Lung microvascular endothelial cell (primary cell): ENCODE measurements at regions not wholly inside any gene's neighbourhood (a gene's known extent, or its start where the extent isn't known, plus 50 kb on each side); places are given as distances from the start of the nearest gene placed in this dataset.

Source experiments
- DNase-seq, 2 donors: peaks; one replicate each; pipeline versions ENCODE4 v3.0.0 to v3.0.0-alpha.2; 2010; ENCODE audit warnings: low read depth in 2 of 2

DNA sequence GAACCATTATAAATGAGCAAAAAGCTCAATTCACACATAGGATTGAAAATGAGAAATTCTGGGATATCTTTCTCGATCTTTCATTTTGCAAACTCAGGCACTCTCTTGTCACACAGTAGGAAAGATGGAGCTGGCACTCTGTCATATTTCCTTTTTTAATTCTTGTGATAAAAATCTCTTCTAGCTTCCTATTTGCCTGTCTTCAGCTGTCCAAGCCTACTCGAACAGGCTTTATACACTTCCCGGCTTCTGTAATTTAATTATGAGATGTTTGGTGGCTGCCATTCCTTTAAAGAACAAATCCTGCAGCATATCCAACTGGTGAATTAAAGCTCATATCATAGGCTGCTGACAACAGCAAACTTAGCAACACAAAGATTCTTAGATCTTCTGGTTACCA, 1484.3 kb upstream of the PIK3C3 start:
- DNase-seq: no peak

DNA sequence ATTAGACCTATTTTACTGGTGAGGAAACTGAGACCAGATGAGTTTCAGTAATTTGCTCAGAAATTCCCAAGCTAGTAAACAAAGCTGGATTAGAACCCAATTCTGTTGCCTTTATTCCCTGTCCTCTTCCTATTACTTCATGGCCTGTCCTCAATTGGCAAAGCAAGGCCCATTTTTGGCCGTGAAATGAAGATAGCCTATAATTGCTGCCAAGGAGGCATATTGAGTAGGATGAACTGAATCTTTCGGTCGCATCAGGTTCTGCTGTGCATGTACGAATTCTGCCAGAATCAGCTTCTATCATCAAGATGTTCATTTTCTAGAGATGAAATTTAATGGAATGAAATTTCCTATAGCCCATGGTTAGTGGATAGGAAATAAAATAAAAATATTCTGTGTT, 1485.2 kb upstream of the PIK3C3 start:
- no peak for DNase-seq

DNA sequence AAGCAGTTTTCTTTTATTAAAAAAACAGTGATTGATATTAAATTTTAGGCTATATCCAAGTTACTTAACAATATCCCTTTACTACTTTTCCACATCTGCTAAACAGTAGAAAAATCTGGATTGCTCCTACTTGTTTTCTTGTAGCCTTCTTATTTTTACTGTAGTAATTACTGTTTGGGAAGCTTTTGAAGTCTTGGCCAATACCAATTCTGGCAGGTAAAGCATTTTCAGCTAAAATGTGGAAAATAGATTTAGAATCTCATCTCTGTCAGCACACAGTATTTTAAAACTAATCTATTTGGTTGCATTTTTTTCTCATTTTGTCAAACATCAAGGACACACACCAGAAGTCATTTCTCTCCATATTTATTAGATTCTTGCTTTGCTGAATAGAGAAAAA, 1485.7 kb upstream of the PIK3C3 start:
- no peak for DNase-seq

DNA sequence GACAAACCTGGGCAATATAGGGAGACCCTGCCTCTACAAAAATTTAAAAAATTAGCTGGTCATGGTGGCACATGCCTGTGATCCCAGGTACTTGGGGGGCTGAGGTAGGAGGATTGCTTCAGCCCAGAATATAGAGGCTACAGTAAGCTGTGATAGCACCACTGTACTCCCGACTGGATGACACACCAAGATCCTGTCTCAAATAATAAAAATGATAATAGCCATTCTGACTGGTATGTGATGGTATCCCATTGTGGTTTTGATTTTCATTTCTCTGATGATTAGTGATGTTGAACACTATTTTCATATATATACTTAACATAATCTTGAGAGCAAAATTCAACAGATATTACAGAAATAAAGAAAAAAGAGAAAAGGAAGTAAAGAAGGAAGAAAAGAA, 1491.0 kb upstream of the PIK3C3 start:
- no peak for DNase-seq

DNA sequence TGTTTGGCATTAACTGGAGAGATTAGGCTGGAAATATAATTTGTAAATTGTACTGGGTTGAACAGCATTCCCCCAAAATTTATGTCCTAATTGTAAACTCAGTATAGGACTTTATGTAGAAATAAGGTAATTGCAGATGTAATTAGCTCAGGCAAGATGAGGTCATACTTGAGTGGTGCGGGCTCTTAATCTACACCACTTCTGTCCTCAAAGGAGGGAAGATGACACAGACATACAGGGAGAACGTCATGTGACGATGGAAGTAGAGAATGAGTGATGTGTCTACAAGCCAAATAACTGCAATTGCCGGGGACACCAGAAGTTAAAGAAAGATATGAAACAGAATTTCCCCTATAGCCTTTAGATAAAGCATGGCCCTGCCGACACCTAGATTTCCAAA, 1501.1 kb upstream of the PIK3C3 start:
- no peak for DNase-seq

DNA sequence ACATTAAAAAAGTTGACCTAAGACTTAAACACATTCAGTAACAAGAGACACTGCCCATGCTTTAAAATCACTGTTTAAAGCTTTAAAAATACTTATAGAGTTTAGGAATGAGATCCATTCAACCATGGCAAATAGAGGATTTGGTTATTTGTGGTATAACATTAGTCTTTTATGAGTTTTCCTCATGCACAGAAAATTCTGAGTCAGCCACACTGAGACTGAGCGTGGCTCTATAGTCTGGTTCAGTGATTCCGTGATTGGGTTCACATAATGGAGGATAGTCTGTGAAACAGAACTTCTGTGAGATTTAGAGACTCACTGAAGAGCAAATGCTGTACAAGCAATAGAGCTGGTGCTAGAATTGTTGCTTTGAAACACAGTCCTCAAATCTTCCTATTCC, 1502.4 kb upstream of the PIK3C3 start:
- no peak for DNase-seq

DNA sequence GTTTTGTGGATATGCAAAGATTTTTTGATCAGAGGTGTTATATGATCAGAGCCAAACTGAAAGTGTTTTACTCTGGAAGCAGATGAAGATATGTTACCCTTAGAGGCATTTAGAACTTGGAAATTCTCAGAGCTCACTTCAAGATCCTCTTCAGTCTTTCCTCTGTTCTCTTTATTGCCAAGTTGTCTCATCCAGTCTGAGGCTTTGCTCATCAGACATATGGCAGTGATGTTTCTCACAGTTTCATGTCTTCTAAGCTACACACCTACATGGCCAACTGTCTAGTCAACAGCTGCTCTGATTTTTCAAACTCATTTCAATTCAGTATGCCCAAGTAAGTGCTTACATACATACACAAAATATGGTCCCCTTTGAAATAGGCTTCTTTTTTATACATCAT, 1504.3 kb upstream of the PIK3C3 start:
- DNase-seq: no peak

DNA sequence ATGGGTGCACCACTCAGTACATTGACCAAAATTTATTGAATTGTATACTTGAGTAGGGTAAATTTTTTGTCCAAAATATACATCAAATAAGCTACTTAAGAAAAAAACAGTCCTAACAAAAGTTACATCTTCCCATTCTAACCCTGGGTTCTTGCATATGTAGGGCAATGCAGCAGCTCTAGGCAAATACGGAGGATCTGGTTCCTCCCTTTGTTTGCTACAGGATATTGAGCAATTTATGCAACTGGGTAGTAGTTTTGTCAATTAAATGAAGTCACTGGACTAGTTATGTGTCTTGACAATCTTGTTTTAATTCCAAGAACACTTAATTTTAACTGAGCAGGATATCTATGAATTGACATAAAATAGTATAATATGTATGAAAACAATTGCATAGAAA, 1507.2 kb upstream of the PIK3C3 start:
- DNase-seq: no peak

DNA sequence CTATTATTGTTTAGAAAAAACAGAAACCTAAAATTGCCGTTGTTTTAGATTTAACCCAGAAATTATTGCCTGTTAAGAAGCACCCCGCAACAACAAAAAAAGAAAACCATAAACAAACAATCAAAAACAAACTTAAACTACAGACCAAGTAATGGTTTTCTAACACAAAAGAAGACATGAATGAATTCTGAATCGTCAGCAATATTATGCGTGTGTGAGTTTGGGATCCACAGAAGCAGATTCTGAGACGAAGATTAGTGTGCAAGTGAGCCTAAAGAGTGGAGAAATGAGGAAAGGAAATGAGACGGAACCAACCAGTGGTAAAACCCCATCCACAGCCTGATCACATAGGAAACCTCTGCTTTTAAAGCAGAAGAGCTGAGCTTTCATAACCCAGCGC, 1514.9 kb upstream of the PIK3C3 start:
- no peak for DNase-seq

DNA sequence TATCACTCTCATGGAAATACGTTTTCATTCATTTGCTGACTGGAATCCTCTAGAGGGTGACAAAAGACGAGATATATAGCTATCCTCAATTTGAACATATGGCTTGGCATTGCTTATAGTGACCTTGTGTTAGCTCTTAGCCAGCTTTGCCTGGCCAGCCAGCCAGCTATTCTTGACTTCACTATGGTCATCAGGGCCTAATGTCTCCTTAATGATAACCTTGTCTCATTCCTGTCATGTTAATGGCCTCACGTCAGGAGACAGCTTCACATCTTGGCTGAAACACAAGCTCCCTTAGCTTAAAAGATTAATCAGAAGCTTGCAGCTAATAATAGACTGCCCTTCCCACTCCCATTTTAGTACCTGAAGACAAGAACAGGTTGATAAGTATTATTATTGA, 1517.5 kb upstream of the PIK3C3 start:
- DNase-seq: no peak

DNA sequence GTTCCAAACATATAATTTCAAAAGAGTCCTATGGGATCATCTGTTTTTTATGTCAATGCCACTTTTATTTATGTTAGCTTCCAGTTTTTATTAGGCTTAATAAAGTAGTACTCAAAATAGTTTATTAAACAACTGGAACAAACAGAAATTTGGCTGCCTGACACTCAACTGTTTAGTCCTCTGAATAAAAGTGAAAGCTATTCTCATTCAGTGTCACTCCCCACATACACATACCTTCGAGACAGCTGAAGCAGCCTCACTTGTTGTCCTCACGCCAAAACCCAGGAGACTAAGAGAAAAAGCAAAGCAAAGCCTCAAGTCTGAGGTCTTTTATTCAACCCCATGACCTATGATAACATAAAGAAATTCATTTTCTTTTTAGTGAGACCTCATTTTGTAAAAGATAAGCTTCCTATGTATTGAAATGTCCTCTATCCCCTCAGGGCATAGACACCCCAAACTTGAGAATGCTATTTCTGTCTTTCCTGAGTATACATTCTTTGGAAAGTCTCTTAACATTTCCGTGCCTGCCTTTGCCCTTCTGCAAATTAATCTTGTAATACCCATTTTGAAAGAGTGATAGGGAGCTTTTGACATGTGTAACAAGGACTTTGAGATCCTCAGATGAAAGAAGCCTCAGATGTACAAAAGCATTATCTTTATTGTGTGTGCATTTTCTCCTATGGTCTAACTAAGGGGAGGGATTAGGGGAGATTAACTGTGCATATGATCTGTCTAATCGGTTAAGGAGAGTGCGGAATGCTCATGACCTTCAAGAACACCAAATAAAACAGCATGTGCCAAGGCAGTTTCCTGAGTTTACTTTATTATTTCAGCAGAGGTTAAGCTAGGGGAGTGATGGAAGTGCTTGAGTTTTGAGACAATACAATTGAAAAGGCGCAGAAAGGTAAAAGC, 1523.7 kb upstream of the PIK3C3 start:
- no peak for DNase-seq

DNA sequence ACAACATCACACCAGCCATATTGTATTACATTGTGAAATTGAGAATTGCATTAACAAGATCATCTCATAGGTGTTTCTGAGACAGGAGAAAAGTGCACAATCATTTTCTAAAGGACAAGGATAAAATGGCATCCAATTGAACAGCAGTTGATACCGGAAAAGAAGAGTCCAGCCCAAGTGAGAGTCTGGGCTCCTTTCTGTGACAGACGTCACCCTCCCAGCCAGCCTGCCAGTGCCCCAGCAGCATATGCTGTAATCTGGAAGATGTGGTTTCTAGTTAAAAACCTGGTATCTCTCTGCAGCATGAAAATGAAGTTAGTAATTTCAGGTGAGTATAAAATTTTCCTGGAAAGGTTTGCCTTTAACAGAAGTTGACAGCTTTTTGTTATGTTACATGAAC, 1531.7 kb upstream of the PIK3C3 start:
- DNase-seq: no peak

DNA sequence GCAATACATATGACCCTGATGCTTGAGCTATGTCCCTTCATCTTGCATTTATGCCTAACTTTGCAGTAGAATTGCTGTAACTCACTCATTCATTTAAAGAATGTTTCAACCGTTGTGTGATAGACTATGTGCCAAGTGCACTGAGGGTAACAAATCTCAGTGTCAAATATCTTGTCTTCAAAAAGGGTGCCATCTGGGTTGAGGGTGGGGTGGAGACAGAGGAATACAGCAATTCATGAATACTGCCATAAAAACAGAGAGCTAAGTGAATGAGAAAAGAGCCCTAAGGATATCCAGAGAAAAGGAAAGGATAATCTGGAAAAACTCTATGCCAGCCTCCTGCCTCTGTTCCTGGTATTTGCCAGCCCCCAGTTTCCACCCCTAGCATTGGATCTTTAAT, 1534.4 kb upstream of the PIK3C3 start:
- DNase-seq: no peak

DNA sequence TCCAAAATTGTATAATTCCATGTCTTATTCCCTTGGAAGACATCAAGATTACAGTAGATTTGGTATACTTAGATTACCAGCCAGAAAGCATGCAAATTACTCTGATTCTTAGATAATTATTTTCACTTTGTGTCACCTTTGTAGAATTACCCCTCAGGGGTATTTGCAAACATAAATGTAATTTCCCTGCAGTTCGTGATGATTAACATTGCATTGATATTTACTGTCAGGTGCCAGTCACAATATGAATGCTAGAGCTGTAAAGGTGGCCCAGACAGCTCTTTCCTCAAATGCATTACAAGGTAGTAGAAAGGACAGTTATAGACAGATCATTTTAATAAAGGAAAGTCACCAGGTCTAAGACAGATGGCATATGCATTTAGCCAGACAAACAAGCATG, 1537.5 kb upstream of the PIK3C3 start:
- DNase-seq: no peak

DNA sequence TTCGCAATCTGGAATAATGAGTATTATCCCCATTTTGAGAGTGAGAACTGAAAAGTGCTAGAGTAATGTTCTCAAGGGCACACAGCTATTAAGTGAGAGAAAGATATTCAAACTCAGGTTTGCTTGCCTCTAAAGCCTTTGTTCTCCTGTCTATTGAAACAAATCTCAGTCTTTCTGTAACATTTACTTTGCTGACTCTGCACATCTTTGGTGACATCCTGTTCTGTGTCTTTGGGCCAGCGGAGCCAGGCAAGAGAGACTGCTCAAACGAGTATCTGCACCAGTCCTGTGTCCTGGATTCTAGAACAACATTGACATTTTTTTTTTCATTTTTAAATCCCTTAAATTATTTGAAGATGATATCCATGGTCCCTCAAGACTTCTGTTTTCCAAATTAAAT, 1539.2 kb upstream of the PIK3C3 start:
- no peak for DNase-seq

DNA sequence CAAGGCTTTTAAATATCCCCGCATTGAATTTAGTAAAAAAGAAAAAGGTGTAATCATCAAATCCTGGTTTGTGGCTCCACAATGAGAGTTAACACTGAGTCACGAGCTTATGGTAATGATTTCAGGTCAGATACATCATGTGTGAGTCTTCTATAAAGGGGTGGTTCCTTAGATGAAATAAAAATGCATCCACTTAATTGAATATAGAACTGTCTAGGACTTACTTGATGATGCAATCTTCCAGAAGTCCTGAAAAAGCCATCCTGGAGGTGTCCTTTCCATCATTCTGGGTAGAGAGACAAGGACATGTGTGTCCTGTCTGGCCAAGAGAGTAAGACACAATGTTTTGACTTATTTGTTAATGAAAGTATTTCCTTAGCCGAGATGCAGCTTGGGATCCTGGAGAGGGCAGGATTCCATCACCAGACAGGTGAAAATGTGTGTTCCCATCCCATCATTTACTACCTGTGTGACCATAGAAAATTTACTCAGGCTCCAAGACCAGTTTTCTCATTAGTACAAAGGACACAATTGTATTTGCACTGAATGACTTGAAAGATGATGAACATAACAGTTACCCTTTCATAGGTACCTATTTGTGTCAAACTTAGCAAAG, 1539.8 kb upstream of the PIK3C3 start:
- DNase-seq: no peak

DNA sequence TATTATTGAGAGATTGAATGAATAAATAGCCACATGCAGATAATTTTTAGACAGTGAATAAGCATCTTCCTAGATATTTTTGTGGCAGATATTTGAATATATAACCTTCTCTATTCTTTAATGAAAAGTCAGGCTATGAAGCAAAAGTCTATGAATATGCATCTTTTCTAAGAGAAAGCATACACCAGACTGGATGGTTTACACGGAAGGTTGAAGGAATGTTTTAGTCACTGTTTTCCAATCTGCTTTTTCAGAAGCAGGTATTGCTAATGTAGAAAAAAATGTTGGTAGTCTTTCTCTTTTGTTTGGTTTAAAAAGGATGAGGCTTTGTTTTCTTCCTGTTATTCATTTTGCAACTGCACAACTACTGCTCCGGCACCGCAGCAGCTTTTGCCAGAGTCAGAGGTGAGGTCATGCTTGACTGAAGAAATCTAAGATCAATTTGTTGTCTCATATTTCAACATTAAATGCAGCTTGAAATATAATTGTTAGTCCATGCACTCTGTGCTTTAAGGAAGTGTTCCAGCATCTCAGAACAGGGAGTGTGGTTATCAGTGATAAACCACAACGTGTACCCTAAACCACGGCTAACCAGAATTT, 1540.8 kb upstream of the PIK3C3 start:
- no peak for DNase-seq

DNA sequence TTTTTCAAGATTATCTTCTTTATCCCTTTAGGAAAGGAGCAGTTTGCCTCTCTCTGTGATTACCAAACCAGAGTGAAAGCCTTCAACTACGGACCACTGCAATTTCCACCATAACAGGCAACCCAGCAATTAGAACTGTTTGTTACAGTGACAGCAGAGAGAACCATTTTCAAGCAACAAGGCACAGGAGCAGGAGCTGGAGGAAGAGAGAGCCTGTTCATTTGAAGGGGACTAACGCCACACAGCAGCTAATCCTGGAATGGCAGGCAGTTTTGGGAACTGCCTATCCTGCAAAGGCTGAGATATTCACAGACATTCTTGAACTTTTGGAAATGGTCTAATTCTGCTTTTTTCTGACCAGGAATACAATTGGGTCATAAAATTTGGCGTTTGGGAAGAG, 1541.9 kb upstream of the PIK3C3 start:
- DNase-seq: no peak

DNA sequence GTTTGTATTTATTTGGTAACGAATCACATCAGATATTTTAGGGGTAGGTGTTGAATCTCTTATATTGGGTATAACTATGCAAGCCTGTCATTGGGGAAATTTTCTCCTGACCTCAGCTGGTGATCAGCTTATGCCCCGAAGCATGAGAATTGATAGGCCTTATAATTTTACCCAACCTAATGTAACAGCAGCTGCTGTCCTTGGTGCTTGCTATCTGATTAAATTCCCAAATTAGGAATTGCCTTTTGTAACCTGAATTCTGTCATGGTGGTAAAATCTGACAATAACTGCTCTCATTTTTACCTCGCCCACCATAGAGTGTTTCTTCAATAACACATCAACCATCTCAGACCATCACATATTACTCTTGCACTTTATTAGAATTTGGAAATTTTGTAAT, 1542.6 kb upstream of the PIK3C3 start:
- DNase-seq: no peak

DNA sequence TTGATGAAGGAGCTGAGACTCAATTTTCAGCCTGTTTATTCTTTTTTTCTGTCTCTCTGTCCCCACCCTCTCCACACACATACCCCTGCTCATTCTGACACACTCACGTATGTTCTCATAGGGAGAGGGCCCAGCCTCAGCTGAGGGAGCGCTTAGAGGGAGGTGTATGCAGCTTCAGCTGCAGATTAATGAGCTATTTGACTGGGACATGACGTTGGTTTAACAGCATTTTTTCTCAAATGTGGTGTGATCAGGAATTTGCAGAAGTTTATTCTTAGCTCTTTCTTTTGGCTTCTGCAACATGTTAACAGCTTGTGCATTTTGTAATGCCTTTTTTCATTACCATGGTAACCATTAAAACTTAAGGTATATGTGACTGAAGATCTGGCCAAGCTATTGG, 1547.1 kb upstream of the PIK3C3 start:
- DNase-seq: no peak

DNA sequence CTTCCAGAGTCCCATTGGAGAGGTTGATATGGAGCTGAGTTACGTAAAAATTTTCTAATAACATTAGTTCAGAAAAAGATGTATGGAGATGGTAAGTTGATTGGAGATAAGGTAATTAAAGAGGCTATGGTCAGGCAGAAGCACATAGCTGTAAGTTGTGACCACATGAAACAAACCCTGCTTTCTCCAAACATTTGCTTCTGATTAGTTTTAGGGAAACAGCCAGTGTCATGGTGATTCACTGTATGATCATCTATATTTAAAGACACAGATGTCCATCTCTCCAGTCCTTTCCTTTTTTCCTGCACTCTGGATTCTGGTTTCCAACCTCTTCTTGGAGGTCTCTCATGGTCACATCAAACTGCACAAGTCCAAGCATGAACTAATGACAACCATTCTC, 1550.8 kb upstream of the PIK3C3 start:
- DNase-seq: no peak

DNA sequence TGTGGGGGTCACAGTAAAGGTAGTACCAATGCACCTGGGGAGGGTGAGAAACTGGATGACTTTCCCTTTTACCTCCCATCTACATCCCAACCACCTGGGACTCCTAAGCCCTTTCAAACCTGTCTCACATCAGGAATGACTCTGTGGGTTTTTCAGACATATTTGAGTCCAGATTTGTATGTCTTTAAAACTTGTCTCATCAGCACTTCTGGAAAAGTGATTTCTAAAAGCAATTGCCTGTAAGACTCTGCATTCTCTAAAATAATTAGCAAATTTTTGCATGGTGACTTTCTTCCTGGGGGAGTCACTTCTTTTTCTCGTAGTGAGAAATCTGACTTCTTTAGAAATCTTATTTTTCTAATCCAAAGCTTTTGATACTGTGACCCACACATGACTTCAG, 1553.0 kb upstream of the PIK3C3 start:
- DNase-seq: no peak

DNA sequence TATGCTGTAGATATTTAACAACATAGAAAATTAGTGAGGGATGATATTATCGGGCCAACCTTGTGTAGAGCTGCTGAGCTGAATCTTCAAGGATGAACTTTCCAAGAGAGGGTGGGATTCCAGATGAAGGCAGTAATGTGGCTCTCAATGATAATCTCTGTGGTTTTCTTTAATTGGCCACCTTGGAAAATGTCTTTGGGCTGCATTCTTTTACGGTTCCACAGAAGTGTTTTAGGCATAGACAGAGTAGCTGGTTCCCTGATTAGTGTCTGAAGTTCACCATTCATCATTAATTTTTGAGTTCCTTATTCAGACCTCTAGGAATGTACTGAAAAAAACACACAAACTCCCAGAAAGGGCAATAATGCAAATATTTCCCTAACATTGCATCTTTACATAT, 1566.9 kb upstream of the PIK3C3 start:
- no peak for DNase-seq
